ENCODE measurements at regions not wholly inside any gene's neighbourhood (a gene's known extent, or its start where the extent isn't known, plus 50 kb on each side); places are given as distances from the start of the nearest gene placed in this dataset.

- Mint-ChIP-seq H3K4me1 (ENCODE audit: unreplicated experiment) (no peaks in the 10 kb centered on the region), H3K27ac (no peak overlapping the region), H3K9me3 (peaks cover 6% of the 10 kb centered on the region), H3K4me3 (no peak overlapping the region), H3K27me3 (no peaks in the 10 kb centered on the region), H3K36me3 (no peaks in the 10 kb centered on the region)
- no peak for TF ChIP-seq CTCF (conservative IDR thresholded peaks at IDR 0.05)
- no peak for DNase-seq (ENCODE audit: extremely low spot score, unreplicated experiment)
Measured at GRCh38 chr11:92111287-92111686, 113.3 kb upstream of the FAT3 start.

GRCh38 chr11:92109466-92109865 lies 115.2 kb upstream of the FAT3 start:
- no peak overlapping the region for H3K27ac Mint-ChIP-seq
- H3K27me3 Mint-ChIP-seq: no peaks in the 10 kb centered on the region
- no peak overlapping the region for H3K4me3 Mint-ChIP-seq
- peaks cover 6% of the 10 kb centered on the region for H3K9me3 Mint-ChIP-seq
- no peak for DNase-seq (ENCODE audit: extremely low spot score, unreplicated experiment)
- no peak for TF ChIP-seq CTCF (conservative IDR thresholded peaks at IDR 0.05)
- H3K36me3 Mint-ChIP-seq: no peaks in the 10 kb centered on the region
- no peaks in the 10 kb centered on the region for H3K4me1 Mint-ChIP-seq (ENCODE audit: unreplicated experiment)

- DNase-seq (ENCODE audit: extremely low spot score, unreplicated experiment): no peak
- TF ChIP-seq CTCF (conservative IDR thresholded peaks at IDR 0.05): no peak
- H3K9me3 Mint-ChIP-seq: no peaks in the 10 kb centered on the region
- no peaks in the 10 kb centered on the region for H3K4me1 Mint-ChIP-seq (ENCODE audit: unreplicated experiment)
- no peak overlapping the region for H3K4me3 Mint-ChIP-seq
- H3K27me3 Mint-ChIP-seq: no peaks in the 10 kb centered on the region
- H3K27ac Mint-ChIP-seq: no peak overlapping the region
- no peaks in the 10 kb centered on the region for H3K36me3 Mint-ChIP-seq
Measured at GRCh38 chr11:92107331-92107730, 117.3 kb upstream of the FAT3 start.

- DNase-seq (ENCODE audit: extremely low spot score, unreplicated experiment): no peak
- H3K36me3 Mint-ChIP-seq: no peaks in the 10 kb centered on the region
- H3K4me3 Mint-ChIP-seq: no peak overlapping the region
- H3K9me3 Mint-ChIP-seq: no peaks in the 10 kb centered on the region
- no peaks in the 10 kb centered on the region for H3K27me3 Mint-ChIP-seq
- H3K27ac Mint-ChIP-seq: no peak overlapping the region
- TF ChIP-seq CTCF (conservative IDR thresholded peaks at IDR 0.05): no peak
- no peaks in the 10 kb centered on the region for H3K4me1 Mint-ChIP-seq (ENCODE audit: unreplicated experiment)
Measured at GRCh38 chr11:92104349-92104748, 120.3 kb upstream of the FAT3 start.

GRCh38 chr11:92101920-92102319 lies 122.7 kb upstream of the FAT3 start:
- Mint-ChIP-seq H3K4me3 (no peak overlapping the region), H3K36me3 (no peaks in the 10 kb centered on the region), H3K27me3 (no peaks in the 10 kb centered on the region), H3K4me1 (ENCODE audit: unreplicated experiment) (no peaks in the 10 kb centered on the region), H3K27ac (no peak overlapping the region), H3K9me3 (no peaks in the 10 kb centered on the region)
- TF ChIP-seq CTCF (conservative IDR thresholded peaks at IDR 0.05): no peak
- DNase-seq (ENCODE audit: extremely low spot score, unreplicated experiment): no peak

GRCh38 chr11:92099183-92099582 lies 125.4 kb upstream of the FAT3 start:
- no peaks in the 10 kb centered on the region for H3K4me1 Mint-ChIP-seq (ENCODE audit: unreplicated experiment)
- H3K9me3 Mint-ChIP-seq: no peaks in the 10 kb centered on the region
- no peak overlapping the region for H3K4me3 Mint-ChIP-seq
- no peak for TF ChIP-seq CTCF (conservative IDR thresholded peaks at IDR 0.05)
- no peaks in the 10 kb centered on the region for H3K36me3 Mint-ChIP-seq
- H3K27ac Mint-ChIP-seq: no peak overlapping the region
- DNase-seq (ENCODE audit: extremely low spot score, unreplicated experiment): no peak
- H3K27me3 Mint-ChIP-seq: no peaks in the 10 kb centered on the region

Measured in type B pancreatic cell (in vitro differentiated cells).